ENCODE measurements at regions not wholly inside any gene's neighbourhood (a gene's known extent, or its start where the extent isn't known, plus 50 kb on each side); places are given as distances from the start of the nearest gene placed in this dataset.

GRCh38 chr2:104023765-104024164, 830.1 kb upstream of the POU3F3 start:
- Histone ChIP-seq H3K9me3 (no peaks in the 10 kb centered on the region), H3K27ac (no peak overlapping the region), H3K4me1 (no peaks in the 10 kb centered on the region), H3K4me2 (no peak overlapping the region), H3K4me3 (no peak overlapping the region)
- DNase-seq (ENCODE audit: low read depth in 1 of 2, low spot score in 1 of 2): no peak
- POLR2A ChIA-PET: no interaction called here
- no peak for ATAC-seq
- 37% methylated on average over 8 of the region's 8 CpGs for WGBS (ENCODE audit: missing lambda C conversion rate)
- no peak for TF ChIP-seq MYC (IDR thresholded peaks at IDR 0.05; ENCODE audit: borderline replicate concordance, low read length)
- CTCF ChIA-PET: interaction anchor here (1.2 kb wide), 1 partner anchor 27 kb away, joined by 4 read pairs; no protein-coding TSS in a partner anchor
- FAIRE-seq: no peak

GRCh38 chr2:104025295-104025694, 828.6 kb upstream of the POU3F3 start:
- TF ChIP-seq BCL3 (IDR thresholded peaks at IDR 0.05) (no peak), POLR2AphosphoS2 (conservative IDR thresholded peaks at IDR 0.05; ENCODE audit: low read length) (no peak), GATA3 (IDR thresholded peaks at IDR 0.05; ENCODE audit: borderline replicate concordance) (no peak), HEYL (CRISPR knock-in tag; IDR thresholded peaks at IDR 0.05) (no peak), HOXB13 (CRISPR knock-in tag; IDR thresholded peaks at IDR 0.05; ENCODE audit: low read depth) (no peak), PBX3 (IDR thresholded peaks at IDR 0.05) (no peak), JUN (IDR thresholded peaks at IDR 0.05) (no peak), HOXB5 (CRISPR knock-in tag; IDR thresholded peaks at IDR 0.05) (no peak), KDM1A (IDR thresholded peaks at IDR 0.05; ENCODE audit: low read depth) (no peak), NR3C1 (IDR thresholded peaks at IDR 0.05) (no peak), EHF (CRISPR knock-in tag; IDR thresholded peaks at IDR 0.05) (no peak)
- POLR2A ChIA-PET: no interaction called here
- no peak for ATAC-seq
- Histone ChIP-seq H3K27ac (no peak overlapping the region), H3K4me1 (no peaks in the 10 kb centered on the region), H3K4me3 (no peak overlapping the region), H3K4me2 (no peak overlapping the region), H3K9me3 (no peaks in the 10 kb centered on the region)
- no peak for DNase-seq (ENCODE audit: low read depth in 1 of 2, low spot score in 1 of 2)
- 10% methylated on average over 1 of the region's 1 CpG for WGBS (ENCODE audit: missing lambda C conversion rate)
- CTCF ChIA-PET: no interaction called here
- FAIRE-seq: no peak

GRCh38 chr2:104026725-104027124, 827.2 kb upstream of the POU3F3 start:
- FAIRE-seq (no peak), DNase-seq (ENCODE audit: low read depth in 1 of 2, low spot score in 1 of 2) (no peak), ATAC-seq (no peak)
- H3K4me2 ChIP-seq: no peak overlapping the region
- H3K27ac ChIP-seq: no peak overlapping the region
- no peaks in the 10 kb centered on the region for H3K4me1 ChIP-seq
- 62% methylated on average over 13 of the region's 13 CpGs for WGBS (ENCODE audit: missing lambda C conversion rate)
- no peaks in the 10 kb centered on the region for H3K9me3 ChIP-seq
- CTCF ChIA-PET: interaction anchor here (0.5 kb wide), 1 partner anchor 88 kb away, joined by 3 read pairs; no protein-coding TSS in a partner anchor
- TF ChIP-seq RNF2 (IDR thresholded peaks at IDR 0.05; ENCODE audit: borderline replicate concordance, low read depth): no peak
- no peak for TF ChIP-seq NFE2L2 (conservative IDR thresholded peaks at IDR 0.05; ENCODE audit: low read length)
- TF ChIP-seq MYC (IDR thresholded peaks at IDR 0.05; ENCODE audit: borderline replicate concordance, low read length): no peak
- TF ChIP-seq NR3C1 (IDR thresholded peaks at IDR 0.05): no peak
- no peak for TF ChIP-seq HOXB13 (CRISPR knock-in tag; IDR thresholded peaks at IDR 0.05; ENCODE audit: low read depth)
- TF ChIP-seq TP53 (CRISPR knock-in tag; IDR thresholded peaks at IDR 0.05): no peak
- TF ChIP-seq PBX3 (IDR thresholded peaks at IDR 0.05): no peak
- TF ChIP-seq CEBPB (IDR thresholded peaks at IDR 0.05): no peak
- TF ChIP-seq HMGXB4 (CRISPR knock-in tag; IDR thresholded peaks at IDR 0.05; ENCODE audit: borderline replicate concordance): no peak
- TF ChIP-seq SMC3 (IDR thresholded peaks at IDR 0.05): no peak
- TF ChIP-seq HOXA7 (CRISPR knock-in tag; IDR thresholded peaks at IDR 0.05): no peak
- no peak for TF ChIP-seq RARB (CRISPR knock-in tag; IDR thresholded peaks at IDR 0.05)
- TF ChIP-seq FOSL2 (IDR thresholded peaks at IDR 0.05): no peak
- no peak for TF ChIP-seq FOSL2 (CRISPR knock-in tag; IDR thresholded peaks at IDR 0.05)
- no peak for TF ChIP-seq POLR2AphosphoS2 (conservative IDR thresholded peaks at IDR 0.05; ENCODE audit: low read length)
- TF ChIP-seq BCL3 (IDR thresholded peaks at IDR 0.05): no peak
- H3K4me3 ChIP-seq: no peak overlapping the region
- POLR2A ChIA-PET: no interaction called here
